NOMO-1 treated with dmso at 0.1 percent for 144 hours (cell line): ENCODE measurements at regions not wholly inside any gene's neighbourhood (a gene's known extent, or its start where the extent isn't known, plus 50 kb on each side); places are given as distances from the start of the nearest gene placed in this dataset.
"Not testable (repeated sequence)": the region's sequence is repeated elsewhere in the genome, so short reads cannot be mapped to it uniquely, and the experiment has no call there.

Source experiments
- DNase-seq: peaks from one replicate; lab custom pipeline; 2025; ENCODE audit not compliant: unreplicated experiment; lab: John Stamatoyannopoulos, UW

- DNase-seq = no peak
Measured at GRCh38 chr5:60489856-60490255, 210.1 kb downstream of the DEPDC1B start.

- no peak for DNase-seq
Measured at GRCh38 chr5:60489377-60489776, 210.6 kb downstream of the DEPDC1B start.

- no peak for DNase-seq
Measured at GRCh38 chr5:60488466-60489130, 211.4 kb downstream of the DEPDC1B start.

- DNase-seq = no peak
Measured at GRCh38 chr5:60487885-60488442, 212.0 kb downstream of the DEPDC1B start.

GRCh38 chr5:60487476-60487875, 212.5 kb downstream of the DEPDC1B start:
- DNase-seq = no peak

- no peak for DNase-seq
Measured at GRCh38 chr5:60485361-60485760, 214.6 kb downstream of the DEPDC1B start.

GRCh38 chr5:60483050-60483449, 216.9 kb downstream of the DEPDC1B start:
- DNase-seq = no peak

GRCh38 chr5:60482301-60482700, 217.7 kb downstream of the DEPDC1B start:
- DNase-seq = no peak

GRCh38 chr5:60479542-60479941, 220.4 kb downstream of the DEPDC1B start:
- DNase-seq = no peak

- DNase-seq = no peak
Measured at GRCh38 chr5:60477849-60478248, 222.1 kb downstream of the DEPDC1B start.

GRCh38 chr5:60473654-60474053, 226.3 kb downstream of the DEPDC1B start:
- no peak for DNase-seq

- DNase-seq = not testable (repeated sequence)
Measured at GRCh38 chr5:60473027-60473426, 226.9 kb downstream of the DEPDC1B start.

- no peak for DNase-seq
Measured at GRCh38 chr5:60470881-60471280, 229.1 kb downstream of the DEPDC1B start.

- no peak for DNase-seq
Measured at GRCh38 chr5:60469286-60469685, 230.7 kb downstream of the DEPDC1B start.

GRCh38 chr5:60463179-60463868, 236.6 kb downstream of the DEPDC1B start:
- no peak for DNase-seq

- no peak for DNase-seq
Measured at GRCh38 chr5:60458666-60459065, 241.3 kb downstream of the DEPDC1B start.

- DNase-seq = no peak
Measured at GRCh38 chr5:60457233-60457632, 242.7 kb downstream of the DEPDC1B start.

- DNase-seq = no peak
Measured at GRCh38 chr5:60455589-60455988, 244.4 kb downstream of the DEPDC1B start.

GRCh38 chr5:60454277-60454676, 245.7 kb downstream of the DEPDC1B start:
- DNase-seq = not testable (repeated sequence)

- no peak for DNase-seq
Measured at GRCh38 chr5:60453186-60453976, 246.6 kb downstream of the DEPDC1B start.

GRCh38 chr5:60448600-60448999, 251.4 kb downstream of the DEPDC1B start:
- no peak for DNase-seq

GRCh38 chr5:60447488-60447920, 252.5 kb downstream of the DEPDC1B start:
- no peak for DNase-seq
